OCI-LY7 (cell line): ENCODE measurements at regions not wholly inside any gene's neighbourhood (a gene's known extent, or its start where the extent isn't known, plus 50 kb on each side); places are given as distances from the start of the nearest gene placed in this dataset.
"Not testable (repeated sequence)": the region's sequence is repeated elsewhere in the genome, so short reads cannot be mapped to it uniquely, and the experiment has no call there.

Source experiments
- BruUV-seq: library from RNA; stranded (reverse); fragments of 400-500 nt; replicated peaks from 2 replicates; lab custom pipeline; 2021; lab: Mats Ljungman, UMichigan
- CTCF ChIA-PET: fragments of 300-600 bp; sonication (Branson Sonifier 250); formaldehyde crosslinking; loops from one replicate; lab custom pipeline; 2022; ENCODE audit warnings: antibody characterized with exemption; ENCODE audit not compliant: unreplicated experiment; lab: Charles Lee
- POLR2A ChIA-PET: fragments of 300-600 bp; sonication (Branson Sonifier 250); formaldehyde crosslinking; loops from one replicate; lab custom pipeline; 2022; ENCODE audit warnings: antibody characterized with exemption; lab: Charles Lee
- DNase-seq: peaks from one replicate; pipeline ENCODE4 v3.0.0-alpha.2; 2015; ENCODE audit warnings: low spot score
- H2AFZ ChIP-seq: fragments of 200-600 bp; sonication (generic), shearing (Covaris generic); 2 replicates; pipeline ENCODE4 v1.6.1; 2014; ENCODE audit warnings: mild to moderate bottlenecking, antibody characterized with exemption, low read length, moderate library complexity
- H3K27ac ChIP-seq: fragments of 200-600 bp; sonication (generic); 2 replicates; pipeline ENCODE4 v1.5.1; 2014; ENCODE audit warnings: mixed run types, low read depth, mild to moderate bottlenecking, moderate library complexity, low read length, inconsistent platforms; ENCODE audit not compliant: poor library complexity, severe bottlenecking
- H3K36me3 ChIP-seq: fragments of 200-600 bp; sonication (generic); 2 replicates; pipeline ENCODE4 v1.6.1; 2014; ENCODE audit warnings: mild to moderate bottlenecking, antibody characterized with exemption, low read length, moderate library complexity, mixed read lengths; ENCODE audit not compliant: insufficient read depth
- H3K4me1 ChIP-seq: fragments of 200-600 bp; sonication (generic); 2 replicates; pipeline ENCODE4 v1.5.1; 2014; ENCODE audit warnings: mild to moderate bottlenecking, low read length; ENCODE audit not compliant: insufficient read depth, poor library complexity, severe bottlenecking
- H3K4me2 ChIP-seq: fragments of 200-600 bp; sonication (generic); 2 replicates; pipeline ENCODE4 v1.6.1; 2014; ENCODE audit warnings: mild to moderate bottlenecking, low read length
- H3K4me3 ChIP-seq: fragments of 200-600 bp; sonication (generic); 2 replicates; pipeline ENCODE4 v1.5.1; 2014; ENCODE audit warnings: mild to moderate bottlenecking, low read depth, low read length; ENCODE audit not compliant: poor library complexity, severe bottlenecking
- H3K79me2 ChIP-seq: fragments of 200-600 bp; sonication (generic); 2 replicates; pipeline ENCODE4 v1.6.1; 2016; ENCODE audit warnings: low read depth, mild to moderate bottlenecking, low read length, moderate library complexity, mixed read lengths; ENCODE audit not compliant: insufficient read depth
- H3K9me2 ChIP-seq: fragments of 200-600 bp; sonication (generic); 2 replicates; pipeline ENCODE4 v1.6.1; 2016; ENCODE audit warnings: mild to moderate bottlenecking, low read length, mixed read lengths; ENCODE audit not compliant: insufficient read depth
- H3K9me3 ChIP-seq: fragments of 200-600 bp; sonication (generic); 2 replicates; pipeline ENCODE4 v1.6.1; 2014; ENCODE audit warnings: mild to moderate bottlenecking, mixed run types, low read length, mixed read lengths
- H4K20me1 ChIP-seq: fragments of 200-600 bp; sonication (generic); 2 replicates; pipeline ENCODE4 v1.6.1; 2014; ENCODE audit warnings: mild to moderate bottlenecking, antibody characterized with exemption, low read length, moderate library complexity, mixed read lengths; ENCODE audit not compliant: insufficient read depth
- CTCF ChIP-seq: fragments of 200-600 bp; sonication (generic); conservative IDR thresholded peaks from 2 replicates; pipeline ENCODE4 v1.5.1; 2014; ENCODE audit warnings: mild to moderate bottlenecking, antibody characterized with exemption, low read length, moderate library complexity, mixed read lengths
- EZH2phosphoT487 ChIP-seq: fragments of 200-600 bp; sonication (generic); IDR thresholded peaks from 2 replicates; pipeline ENCODE4 v1.6.1; 2018; ENCODE audit warnings: low read depth, borderline replicate concordance, mild to moderate bottlenecking, mixed run types, antibody characterized with exemption, low read length, moderate library complexity, mixed read lengths
- intact Hi-C: fragments of 100-400 bp; cut with micrococcal nuclease; formaldehyde crosslinking; loops from one replicate; pipeline ENCODE4 v1.10.0; 2022; ENCODE audit not compliant: unreplicated experiment

- ChIA-PET CTCF (no interaction called here), POLR2A (no interaction called here)
- no peaks in the 10 kb centered on the region for H4K20me1 ChIP-seq
- no peak overlapping the region for H3K4me3 ChIP-seq
- no peaks in the 10 kb centered on the region for H3K9me3 ChIP-seq
- H3K27ac ChIP-seq: no peak overlapping the region
- intact Hi-C loops: no loop called here
- no peaks in the 10 kb centered on the region for H3K9me2 ChIP-seq
- no peaks in the 10 kb centered on the region for H3K36me3 ChIP-seq
- no peak overlapping the region for H3K4me2 ChIP-seq
- H2AFZ ChIP-seq: no peak overlapping the region
- H3K79me2 ChIP-seq: no peaks in the 10 kb centered on the region
- no peak for DNase-seq
- TF ChIP-seq EZH2phosphoT487 (no peak), CTCF (no peak)
- no TSS peak for BruUV-seq
- no peaks in the 10 kb centered on the region for H3K4me1 ChIP-seq
These were observed 194.3 kb upstream of the PIK3R1 start for GRCh38 chr5:68021227-68021626.

- not testable (repeated sequence) for DNase-seq, H3K27ac ChIP-seq
These were observed 195.0 kb upstream of the PIK3R1 start for GRCh38 chr5:68020461-68020969.

GRCh38 chr5:68015381-68016302, 199.9 kb upstream of the PIK3R1 start:
- TF ChIP-seq CTCF: no peak
- no peaks in the 10 kb centered on the region for H3K9me3 ChIP-seq
- H4K20me1 ChIP-seq: no peaks in the 10 kb centered on the region
- H2AFZ ChIP-seq: no peak overlapping the region
- H3K79me2 ChIP-seq: no peaks in the 10 kb centered on the region
- ChIA-PET POLR2A (no interaction called here), CTCF (interaction anchor here (0.5 to 0.6 kb wide), 2 partner anchors 11 to 115 kb away, joined by 3 to 4 read pairs; no protein-coding TSS in a partner anchor)
- H3K4me3 ChIP-seq: no peak overlapping the region
- H3K27ac ChIP-seq: no peak overlapping the region
- no peaks in the 10 kb centered on the region for H3K4me1 ChIP-seq
- no peak for DNase-seq
- no peak overlapping the region for H3K4me2 ChIP-seq
- H3K36me3 ChIP-seq: no peaks in the 10 kb centered on the region
- BruUV-seq: no TSS peak
- intact Hi-C loops: no loop called here
- H3K9me2 ChIP-seq: no peaks in the 10 kb centered on the region

More at GRCh38 chr5:68020461-68020969, 195.0 kb upstream of the PIK3R1 start:
- H3K9me3 ChIP-seq, H4K20me1 ChIP-seq, POLR2A ChIA-PET, H3K36me3 ChIP-seq, CTCF ChIA-PET, H3K79me2 ChIP-seq, intact Hi-C loops, H2AFZ ChIP-seq, BruUV-seq, H3K9me2 ChIP-seq, H3K4me2 ChIP-seq, H3K4me3 ChIP-seq, H3K4me1 ChIP-seq: not testable (repeated sequence)
